ENCODE measurements at regions not wholly inside any gene's neighbourhood (a gene's known extent, or its start where the extent isn't known, plus 50 kb on each side); places are given as distances from the start of the nearest gene placed in this dataset.

- intact Hi-C loops (cut with DNase I): no loop called here
- DNase-seq (ENCODE audit: low spot score in 2 of 2): no peak
- H3K4me1 ChIP-seq: peaks cover 5 to 11% of the 10 kb centered on the region in 2 donors
Measured at GRCh38 chr5:145493435-145493834, 341.7 kb downstream of the PRELID2 start.

DNA sequence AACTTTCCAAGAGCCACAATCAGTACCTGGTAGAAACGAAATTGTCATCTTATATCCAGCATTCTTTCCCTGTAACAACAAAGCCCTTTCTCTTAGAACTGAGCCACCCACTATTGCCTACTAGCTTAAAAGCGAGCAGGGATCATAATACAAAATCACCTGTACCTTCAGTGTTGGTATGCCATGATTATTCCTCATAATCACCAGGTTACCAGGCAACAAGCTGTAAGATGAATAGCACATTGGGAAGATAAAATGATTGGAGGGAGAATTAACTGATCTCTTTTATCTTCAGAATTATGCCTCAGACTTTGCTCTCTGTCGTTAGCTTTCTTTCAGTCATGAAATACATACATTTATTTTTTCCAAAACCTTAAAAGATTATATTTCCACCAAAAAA lies 345.6 kb downstream of the PRELID2 start:
- H3K36me3 ChIP-seq: no peaks in the 10 kb centered on the region
- DNase-seq (ENCODE audit: low spot score in 2 of 2): no peak

More at GRCh38 chr5:145493435-145493834, 341.7 kb downstream of the PRELID2 start:
- Histone ChIP-seq H3K4me3 (no peak overlapping the region), H3K36me3 (no peaks in the 10 kb centered on the region), H3K27ac (no peak overlapping the region), H3K9me3 (no peaks in the 10 kb centered on the region), H3K27me3 (no peaks in the 10 kb centered on the region)
- TF ChIP-seq CTCF (IDR thresholded peaks at IDR 0.05): no peak

DNA sequence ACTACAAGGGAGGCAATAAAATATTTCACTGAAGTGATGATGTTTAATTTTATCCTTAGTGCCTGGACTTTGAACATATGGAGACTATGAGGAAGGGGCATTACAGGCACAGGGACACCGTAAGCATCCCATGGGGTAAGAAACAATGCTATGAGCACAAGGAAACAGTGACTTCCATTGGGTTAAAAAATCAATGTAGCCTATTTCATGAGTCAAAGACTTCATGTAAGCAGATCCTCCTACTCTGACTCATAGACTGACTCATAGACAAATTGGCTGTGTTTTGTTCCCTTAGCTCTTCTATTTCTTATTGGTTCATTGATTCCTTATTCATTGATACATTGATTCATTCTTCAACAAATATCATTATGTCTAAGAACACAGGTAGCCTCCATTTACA lies 351.0 kb downstream of the PRELID2 start:
- H3K9me3 ChIP-seq: no peaks in the 10 kb centered on the region
- H3K36me3 ChIP-seq: no peaks in the 10 kb centered on the region
- H3K4me1 ChIP-seq: no peaks in the 10 kb centered on the region
- intact Hi-C loops (cut with DNase I): no loop called here
- no peak overlapping the region for H3K27ac ChIP-seq
- no peak overlapping the region for H3K4me3 ChIP-seq
- no peak for DNase-seq (ENCODE audit: low spot score in 2 of 2)
- no peak for TF ChIP-seq CTCF (IDR thresholded peaks at IDR 0.05)
- H3K27me3 ChIP-seq: no peaks in the 10 kb centered on the region

More for the DNA sequence above, 345.6 kb downstream of the PRELID2 start:
- no peak for TF ChIP-seq CTCF (IDR thresholded peaks at IDR 0.05)
- no peak overlapping the region for H3K27ac ChIP-seq
- H3K9me3 ChIP-seq: no peaks in the 10 kb centered on the region
- intact Hi-C loops (cut with DNase I): no loop called here
- no peaks in the 10 kb centered on the region for H3K4me1 ChIP-seq
- no peaks in the 10 kb centered on the region for H3K27me3 ChIP-seq
- no peak overlapping the region for H3K4me3 ChIP-seq

DNA sequence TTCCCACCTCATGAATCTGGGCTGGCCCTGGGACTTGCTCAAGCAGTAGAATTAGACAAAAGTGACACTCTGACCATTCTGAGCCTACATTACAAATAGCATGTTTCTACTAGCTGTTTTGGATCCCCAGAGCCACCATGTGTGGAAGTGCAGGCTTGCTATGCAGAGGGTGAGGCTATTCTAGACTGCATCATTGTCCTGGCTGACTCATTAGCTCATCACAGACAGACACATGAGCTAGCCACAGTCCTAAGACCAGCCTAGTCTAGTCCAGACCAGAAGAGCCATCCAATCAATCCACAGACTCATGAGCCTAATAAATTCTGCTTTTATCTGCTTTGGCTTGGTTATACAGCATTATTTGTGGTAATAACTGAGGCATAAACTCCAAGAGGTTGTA lies 351.9 kb downstream of the PRELID2 start:
- DNase-seq (ENCODE audit: low spot score in 2 of 2): no peak
- Histone ChIP-seq H3K4me1 (no peaks in the 10 kb centered on the region), H3K27me3 (no peaks in the 10 kb centered on the region), H3K9me3 (no peaks in the 10 kb centered on the region), H3K27ac (no peak overlapping the region), H3K36me3 (no peaks in the 10 kb centered on the region), H3K4me3 (no peak overlapping the region)
- intact Hi-C loops (cut with DNase I): no loop called here
- no peak for TF ChIP-seq CTCF (IDR thresholded peaks at IDR 0.05)

- no peak overlapping the region for H3K4me3 ChIP-seq
- no peak overlapping the region for H3K27ac ChIP-seq
- no peak for TF ChIP-seq CTCF (IDR thresholded peaks at IDR 0.05)
- H3K27me3 ChIP-seq: no peaks in the 10 kb centered on the region
- no peak for DNase-seq (ENCODE audit: low spot score in 2 of 2)
- intact Hi-C loops (cut with DNase I): no loop called here
- H3K9me3 ChIP-seq: no peaks in the 10 kb centered on the region
- H3K4me1 ChIP-seq: no peaks in the 10 kb centered on the region
- H3K36me3 ChIP-seq: no peaks in the 10 kb centered on the region
Measured at GRCh38 chr5:145479857-145480256, 355.3 kb downstream of the PRELID2 start.

DNA sequence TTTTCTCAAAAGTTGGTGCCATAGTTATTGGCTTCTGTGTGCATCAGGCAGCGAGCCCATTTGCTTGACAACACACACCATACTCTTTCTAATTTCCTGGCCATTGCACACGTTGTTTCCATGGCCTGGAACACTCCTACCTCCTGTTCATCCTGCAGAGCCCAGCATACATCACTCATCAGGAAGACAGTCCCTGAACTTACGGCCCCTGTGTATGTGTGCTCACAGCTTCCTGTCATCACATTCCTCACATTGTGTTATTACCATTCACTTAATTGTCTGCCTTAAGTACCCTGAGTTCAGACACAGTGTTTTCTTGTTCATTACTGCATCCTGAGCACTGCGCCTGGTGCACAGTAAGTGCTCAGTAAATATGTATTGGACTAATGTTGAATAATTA lies 355.9 kb downstream of the PRELID2 start:
- Histone ChIP-seq H3K36me3 (no peaks in the 10 kb centered on the region), H3K9me3 (no peaks in the 10 kb centered on the region), H3K27ac (no peak overlapping the region), H3K4me1 (no peaks in the 10 kb centered on the region), H3K4me3 (no peak overlapping the region), H3K27me3 (no peaks in the 10 kb centered on the region)
- TF ChIP-seq CTCF (IDR thresholded peaks at IDR 0.05): no peak
- intact Hi-C loops (cut with DNase I): no loop called here
- DNase-seq (ENCODE audit: low spot score in 2 of 2): no peak

All from ascending aorta (tissue), 2 donors.